ELF-1 (cell line): ENCODE measurements at regions not wholly inside any gene's neighbourhood (a gene's known extent, or its start where the extent isn't known, plus 50 kb on each side); places are given as distances from the start of the nearest gene placed in this dataset.
"Not testable (repeated sequence)": the region's sequence is repeated elsewhere in the genome, so short reads cannot be mapped to it uniquely, and the experiment has no call there.

ENCODE experiments used
- DNase-seq: peaks from one replicate; pipeline ENCODE4 v3.0.0-alpha.2; 2016; ENCODE audit warnings: low read depth, low spot score

GRCh38 chr16:29168515-29169259 is 183.8 kb downstream of the LAT start:
- not testable (repeated sequence) for DNase-seq

- DNase-seq: not testable (repeated sequence)
Observed at GRCh38 chr16:29164442-29165089, 179.7 kb downstream of the LAT start.

- not testable (repeated sequence) for DNase-seq
Observed at GRCh38 chr16:29160171-29160570, 175.3 kb downstream of the LAT start.

GRCh38 chr16:29159603-29160002 is 174.8 kb downstream of the LAT start:
- DNase-seq: not testable (repeated sequence)

GRCh38 chr16:29158785-29159184 is 173.9 kb downstream of the LAT start:
- no peak for DNase-seq

GRCh38 chr16:29158031-29158784 is 173.4 kb downstream of the LAT start:
- peak; percentile 49 for DNase-seq

GRCh38 chr16:29157051-29157923 is 172.4 kb downstream of the LAT start:
- peak; percentile 61 for DNase-seq

- peak; percentile 18 for DNase-seq
Observed at GRCh38 chr16:29156511-29156910, 171.7 kb downstream of the LAT start.

GRCh38 chr16:29155866-29156200 is 171.0 kb downstream of the LAT start:
- not testable (repeated sequence) for DNase-seq

- not testable (repeated sequence) for DNase-seq
Observed at GRCh38 chr16:29155131-29155865, 170.4 kb downstream of the LAT start.

GRCh38 chr16:29154676-29155121 is 169.8 kb downstream of the LAT start:
- DNase-seq: no peak

GRCh38 chr16:29154088-29154487 is 169.2 kb downstream of the LAT start:
- no peak for DNase-seq

GRCh38 chr16:29153307-29153706 is 168.5 kb downstream of the LAT start:
- DNase-seq: not testable (repeated sequence)

GRCh38 chr16:29152544-29153031 is 167.7 kb downstream of the LAT start:
- DNase-seq: not testable (repeated sequence)

- DNase-seq: no peak
Observed at GRCh38 chr16:29151317-29151716, 166.5 kb downstream of the LAT start.

- DNase-seq: not testable (repeated sequence)
Observed at GRCh38 chr16:29149912-29150311, 165.1 kb downstream of the LAT start.

GRCh38 chr16:29148867-29149272 is 164.0 kb downstream of the LAT start:
- DNase-seq: no peak

GRCh38 chr16:29148131-29148691 is 163.4 kb downstream of the LAT start:
- peak; percentile 54 for DNase-seq

- DNase-seq: not testable (repeated sequence)
Observed at GRCh38 chr16:29147710-29148109, 162.9 kb downstream of the LAT start.
